ENCODE measurements at regions not wholly inside any gene's neighbourhood (a gene's known extent, or its start where the extent isn't known, plus 50 kb on each side); places are given as distances from the start of the nearest gene placed in this dataset.

DNA sequence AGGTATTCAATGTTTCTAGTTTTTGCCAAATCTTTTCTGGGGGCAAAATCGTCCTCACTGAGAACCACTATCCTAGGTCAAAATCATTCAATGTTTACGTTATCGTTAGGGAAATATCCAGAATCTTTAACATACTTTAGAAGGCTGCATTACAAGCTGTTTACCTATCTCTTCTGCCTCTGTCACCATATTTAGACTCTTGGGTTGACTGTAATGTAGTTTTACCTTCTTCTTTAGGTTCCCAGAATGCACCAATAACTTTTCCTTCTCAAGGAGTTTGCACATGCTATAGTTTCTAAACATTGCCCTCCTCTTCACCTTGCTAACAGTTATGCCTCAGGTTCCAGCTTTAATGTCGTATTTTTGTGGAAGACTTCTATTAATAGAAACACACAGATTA, 1185.5 kb upstream of the ADGRB3 start:
- Histone ChIP-seq H4K20me1 (replicated peaks; ENCODE audit: control insufficient read depth, extremely low read depth, insufficient read depth, low read length) (no peaks in the 10 kb centered on the region), H3K4me1 (ENCODE audit: control insufficient read depth, extremely low read depth, insufficient read depth, low read length) (no peaks in the 10 kb centered on the region), H3K27me3 (ENCODE audit: control insufficient read depth in 2 of 2, insufficient read depth in 2 of 2, low read length in 2 of 2) (no peaks in the 10 kb centered on the region), H3K27ac (ENCODE audit: insufficient read depth, low read depth, low read length) (no peak overlapping the region), H3K9me3 (replicated peaks; ENCODE audit: control insufficient read depth, insufficient read depth, low read length) (no peaks in the 10 kb centered on the region), H2AFZ (ENCODE audit: low read depth, low read length) (no peak overlapping the region), H3K36me3 (ENCODE audit: control insufficient read depth in 2 of 2, extremely low read depth in 1 of 2, insufficient read depth in 2 of 2, low read length in 2 of 2) (no peaks in the 10 kb centered on the region), H3K9ac (replicated peaks; ENCODE audit: extremely low read depth, insufficient read depth, low read length) (no peak overlapping the region), H3K79me2 (ENCODE audit: control insufficient read depth, insufficient read depth, low read length) (no peaks in the 10 kb centered on the region), H3K4me2 (ENCODE audit: insufficient read depth, low read length) (no peak overlapping the region), H3K9me1 (replicated peaks; ENCODE audit: control insufficient read depth, extremely low read depth, insufficient read depth, low read length) (no peaks in the 10 kb centered on the region), H3K4me3 (replicated peaks in 1 of 3; ENCODE audit: insufficient read depth in 1 of 3, low read depth in 1 of 3, low read length in 3 of 3) (no peak overlapping the region)
- dilution Hi-C loops (cut with MboI; ENCODE audit: extremely low pct_ligation_motif_present, low sequenced_read_pairs) (no loop called here), intact Hi-C loops (cut with micrococcal nuclease) (no loop called here)
- no peak for DNase-seq (ENCODE audit: low read depth, low spot score)
- no peak for TF ChIP-seq FOS (IDR thresholded peaks at IDR 0.05; ENCODE audit: borderline replicate concordance, insufficient read depth, low read length)
- no peak for TF ChIP-seq POLR2AphosphoS5 (IDR thresholded peaks at IDR 0.05; ENCODE audit: insufficient read depth, low read depth, low read length)
- TF ChIP-seq EZH2 (IDR thresholded peaks at IDR 0.05; ENCODE audit: borderline replicate concordance, low read depth, low read length, severe bottlenecking): no peak
- CTCF ChIA-PET: no interaction called here
- BruUV-seq (replicated peaks): no TSS peak
- POLR2A ChIA-PET: no interaction called here
- FAIRE-seq: no peak

DNA sequence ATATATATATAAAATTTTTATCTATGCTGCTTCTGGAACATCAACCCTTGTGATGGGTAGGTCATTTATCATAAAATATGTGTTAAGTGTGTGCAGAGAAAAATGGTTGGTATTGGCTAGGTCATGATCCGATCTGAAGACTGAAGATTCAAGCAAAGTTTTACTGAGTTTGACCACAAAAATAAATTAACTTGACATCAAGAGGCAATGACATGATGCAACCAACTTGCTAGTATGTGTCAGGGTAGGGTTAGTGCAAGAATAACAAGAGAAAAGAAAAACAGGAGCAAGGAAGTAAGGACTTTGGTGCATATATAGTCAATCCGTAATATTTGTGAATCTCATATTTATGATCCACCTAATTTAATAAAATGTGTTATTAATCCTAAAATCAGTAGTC, 1202.0 kb upstream of the ADGRB3 start:
- ChIA-PET CTCF (no interaction called here), POLR2A (no interaction called here)
- H4K20me1 ChIP-seq (replicated peaks; ENCODE audit: control insufficient read depth, extremely low read depth, insufficient read depth, low read length): no peaks in the 10 kb centered on the region
- BruUV-seq (replicated peaks): no TSS peak
- no peaks in the 10 kb centered on the region for H3K27me3 ChIP-seq (ENCODE audit: control insufficient read depth in 2 of 2, insufficient read depth in 2 of 2, low read length in 2 of 2)
- intact Hi-C loops (cut with micrococcal nuclease): no loop called here
- dilution Hi-C loops (cut with MboI; ENCODE audit: extremely low pct_ligation_motif_present, low sequenced_read_pairs): no loop called here
- TF ChIP-seq POLR2A (IDR thresholded peaks at IDR 0.05; ENCODE audit: low read depth, low read length): no peak
- no peak for TF ChIP-seq GATA2 (IDR thresholded peaks at IDR 0.05; ENCODE audit: insufficient read depth, insufficient read length, low read depth, low read length)
- no peak overlapping the region for H3K4me2 ChIP-seq (ENCODE audit: insufficient read depth, low read length)
- H3K9me1 ChIP-seq (replicated peaks; ENCODE audit: control insufficient read depth, extremely low read depth, insufficient read depth, low read length): no peaks in the 10 kb centered on the region
- DNase-seq (ENCODE audit: low read depth, low spot score): no peak
- no peak overlapping the region for H2AFZ ChIP-seq (ENCODE audit: low read depth, low read length)
- H3K9ac ChIP-seq (replicated peaks; ENCODE audit: extremely low read depth, insufficient read depth, low read length): no peak overlapping the region
- no peak overlapping the region for H3K4me3 ChIP-seq (replicated peaks in 1 of 3; ENCODE audit: insufficient read depth in 1 of 3, low read depth in 1 of 3, low read length in 3 of 3)
- no peaks in the 10 kb centered on the region for H3K36me3 ChIP-seq (ENCODE audit: control insufficient read depth in 2 of 2, extremely low read depth in 1 of 2, insufficient read depth in 2 of 2, low read length in 2 of 2)
- H3K4me1 ChIP-seq (ENCODE audit: control insufficient read depth, extremely low read depth, insufficient read depth, low read length): no peaks in the 10 kb centered on the region
- no peaks in the 10 kb centered on the region for H3K79me2 ChIP-seq (ENCODE audit: control insufficient read depth, insufficient read depth, low read length)
- H3K9me3 ChIP-seq (replicated peaks; ENCODE audit: control insufficient read depth, insufficient read depth, low read length): no peaks in the 10 kb centered on the region
- H3K27ac ChIP-seq (ENCODE audit: insufficient read depth, low read depth, low read length): no peak overlapping the region
- no peak for FAIRE-seq

Measured in endothelial cell of umbilical vein (primary cell).